Hepatocyte (in vitro differentiated cells): ENCODE measurements at regions not wholly inside any gene's neighbourhood (a gene's known extent, or its start where the extent isn't known, plus 50 kb on each side); places are given as distances from the start of the nearest gene placed in this dataset.

Experiments
- DNase-seq: peaks from one replicate; pipeline ENCODE4 v3.0.0-alpha.2; 2016; ENCODE audit warnings: low spot score
- H2AFZ ChIP-seq: fragments of 200-600 bp; sonication (generic); 2 replicates; pipeline ENCODE4 v1.6.0; 2016; ENCODE audit warnings: antibody characterized with exemption, mild to moderate bottlenecking
- H3K27ac ChIP-seq: fragments of 200-600 bp; sonication (generic); 2 replicates; pipeline ENCODE4 v1.5.1; 2016; ENCODE audit warnings: mild to moderate bottlenecking
- H3K27me3 ChIP-seq: fragments of 200-600 bp; sonication (generic); 2 replicates; pipeline ENCODE4 v1.6.1; 2016
- H3K36me3 ChIP-seq: fragments of 200-600 bp; sonication (generic); replicated peaks from 2 replicates; pipeline ENCODE4 v1.5.1; 2016; ENCODE audit warnings: low read depth; ENCODE audit not compliant: insufficient read depth
- H3K4me1 ChIP-seq: fragments of 200-600 bp; sonication (generic); 2 replicates; pipeline ENCODE4 v1.5.1; 2016; ENCODE audit warnings: mild to moderate bottlenecking, moderate library complexity; ENCODE audit not compliant: insufficient read depth
- H3K4me2 ChIP-seq: fragments of 200-600 bp; sonication (generic); 2 replicates; pipeline ENCODE4 v1.6.0; 2016
- H3K4me3 ChIP-seq: fragments of 200-600 bp; sonication (generic); 2 replicates; pipeline ENCODE4 v1.5.1; 2016; ENCODE audit warnings: mild to moderate bottlenecking
- H3K79me2 ChIP-seq: fragments of 200-600 bp; sonication (generic); 2 replicates; pipeline ENCODE4 v1.6.0; 2017; ENCODE audit warnings: mild to moderate bottlenecking
- H3K9me2 ChIP-seq: fragments of 200-600 bp; sonication (generic); replicated peaks from 2 replicates; pipeline ENCODE4 v1.6.0; 2017; ENCODE audit warnings: mild to moderate bottlenecking; ENCODE audit not compliant: insufficient read depth
- H3K9me3 ChIP-seq: fragments of 200-600 bp; sonication (generic); 2 replicates; pipeline ENCODE4 v1.5.1; 2016; ENCODE audit warnings: low read depth, mild to moderate bottlenecking
- H4K20me1 ChIP-seq: fragments of 200-600 bp; sonication (generic); 2 replicates; pipeline ENCODE4 v1.6.0; 2016; ENCODE audit warnings: mild to moderate bottlenecking; ENCODE audit not compliant: insufficient read depth, poor library complexity, severe bottlenecking
- CTCF ChIP-seq: fragments of 200-600 bp; sonication (generic); IDR thresholded peaks from 2 replicates; pipeline ENCODE4 v1.5.1; 2016; ENCODE audit warnings: antibody characterized with exemption, mild to moderate bottlenecking; ENCODE audit not compliant: poor library complexity
- EZH2 ChIP-seq: fragments of 200-600 bp; sonication (generic); IDR thresholded peaks from 2 replicates; pipeline ENCODE4 v1.6.1; 2016; ENCODE audit warnings: antibody characterized with exemption, mild to moderate bottlenecking, borderline replicate concordance
- EZH2phosphoT487 ChIP-seq: fragments of 200-600 bp; sonication (generic); IDR thresholded peaks from one replicate; pipeline ENCODE4 v1.6.1; 2018; ENCODE audit warnings: antibody characterized with exemption, mild to moderate bottlenecking, low read depth, moderate library complexity; ENCODE audit not compliant: unreplicated experiment, severe bottlenecking
- WGBS: methylation state at CpG from one replicate; pipeline ENCODE4 v1.1.6; 2016; ENCODE audit warnings: low lambda C conversion rate; ENCODE audit errors: missing lambda C conversion rate; 5-methylcytosine and 5-hydroxymethylcytosine counted together

- TF ChIP-seq EZH2phosphoT487: no peak
- TF ChIP-seq CTCF: no peak
- TF ChIP-seq EZH2: no peak
- no peak overlapping the region for H2AFZ ChIP-seq
- H3K36me3 ChIP-seq: no peaks in the 10 kb centered on the region
- no peaks in the 10 kb centered on the region for H4K20me1 ChIP-seq
- no peaks in the 10 kb centered on the region for H3K9me3 ChIP-seq
- H3K27me3 ChIP-seq: no peaks in the 10 kb centered on the region
- no peaks in the 10 kb centered on the region for H3K9me2 ChIP-seq
- H3K79me2 ChIP-seq: no peaks in the 10 kb centered on the region
- H3K4me3 ChIP-seq: no peak overlapping the region
- no peaks in the 10 kb centered on the region for H3K4me1 ChIP-seq
- H3K27ac ChIP-seq: no peak overlapping the region
- WGBS: 83% methylated on average over 3 of the region's 3 CpGs
- no peak overlapping the region for H3K4me2 ChIP-seq
- no peak for DNase-seq
Measured at GRCh38 chr4:183842129-183842528, 63.0 kb upstream of the STOX2 start.

- H3K27ac ChIP-seq: no peak overlapping the region
- DNase-seq: peak; percentile 28
Measured at GRCh38 chr4:183843248-183843671, 61.8 kb upstream of the STOX2 start.

GRCh38 chr4:183846951-183847350 is 58.2 kb upstream of the STOX2 start:
- Histone ChIP-seq H3K36me3 (no peaks in the 10 kb centered on the region), H3K4me3 (no peak overlapping the region), H3K9me2 (no peaks in the 10 kb centered on the region), H3K4me1 (no peaks in the 10 kb centered on the region), H3K27ac (no peak overlapping the region), H3K79me2 (no peaks in the 10 kb centered on the region), H2AFZ (no peak overlapping the region), H3K27me3 (no peaks in the 10 kb centered on the region), H3K4me2 (no peak overlapping the region), H3K9me3 (no peaks in the 10 kb centered on the region), H4K20me1 (no peaks in the 10 kb centered on the region)
- no peak for TF ChIP-seq CTCF
- no peak for DNase-seq

More at GRCh38 chr4:183843248-183843671, 61.8 kb upstream of the STOX2 start:
- Histone ChIP-seq H3K79me2 (no peaks in the 10 kb centered on the region), H3K27me3 (no peaks in the 10 kb centered on the region), H3K4me3 (no peak overlapping the region), H2AFZ (no peak overlapping the region), H3K36me3 (no peaks in the 10 kb centered on the region), H3K9me3 (no peaks in the 10 kb centered on the region), H3K9me2 (no peaks in the 10 kb centered on the region), H4K20me1 (no peaks in the 10 kb centered on the region), H3K4me1 (no peaks in the 10 kb centered on the region), H3K4me2 (no peak overlapping the region)
- TF ChIP-seq EZH2phosphoT487 (no peak), EZH2 (no peak), CTCF (no peak)
- WGBS: 80% methylated on average over 7 of the region's 7 CpGs

GRCh38 chr4:183848805-183849204 is 56.3 kb upstream of the STOX2 start:
- Histone ChIP-seq H3K27ac (no peak overlapping the region), H4K20me1 (no peaks in the 10 kb centered on the region), H3K36me3 (no peaks in the 10 kb centered on the region), H3K27me3 (no peaks in the 10 kb centered on the region), H2AFZ (no peak overlapping the region), H3K4me2 (no peak overlapping the region), H3K79me2 (no peaks in the 10 kb centered on the region), H3K9me2 (no peaks in the 10 kb centered on the region), H3K4me1 (peaks cover 5% of the 10 kb centered on the region), H3K9me3 (no peaks in the 10 kb centered on the region), H3K4me3 (no peak overlapping the region)
- TF ChIP-seq CTCF (no peak), EZH2phosphoT487 (no peak), EZH2 (no peak)
- WGBS: 62% methylated on average over 3 of the region's 3 CpGs
- DNase-seq: no peak
